Activated naive CD4-positive, alpha-beta T cell (primary cell): ENCODE measurements at regions not wholly inside any gene's neighbourhood (a gene's known extent, or its start where the extent isn't known, plus 50 kb on each side); places are given as distances from the start of the nearest gene placed in this dataset.

ENCODE experiments used
- DNase-seq, 4 experiments: peaks; one replicate each; lab custom pipeline; 2025; lab: John Stamatoyannopoulos, UW

DNA sequence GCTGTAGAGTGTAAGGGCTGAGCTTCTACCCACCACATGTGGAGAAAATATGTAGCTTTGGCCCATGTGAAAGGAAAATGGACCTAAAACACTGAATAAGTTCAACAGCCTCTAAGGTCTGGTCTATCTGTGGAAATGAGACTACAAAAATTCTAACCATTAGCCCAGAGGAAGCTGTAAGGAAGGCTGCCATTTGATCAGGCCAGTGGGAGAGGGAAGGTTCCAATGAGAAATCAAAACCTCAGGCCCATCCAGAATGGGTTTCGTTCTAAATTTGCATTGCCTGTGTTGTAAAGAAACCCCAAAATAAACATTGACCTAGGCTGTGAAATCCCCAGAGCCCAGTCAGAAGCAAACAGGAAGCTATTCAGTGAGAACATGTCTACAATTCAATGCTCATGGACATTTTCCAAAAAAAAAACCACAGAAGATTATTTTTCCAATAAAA lies 320.4 kb upstream of the SLC7A11 start:
- no peak for DNase-seq

DNA sequence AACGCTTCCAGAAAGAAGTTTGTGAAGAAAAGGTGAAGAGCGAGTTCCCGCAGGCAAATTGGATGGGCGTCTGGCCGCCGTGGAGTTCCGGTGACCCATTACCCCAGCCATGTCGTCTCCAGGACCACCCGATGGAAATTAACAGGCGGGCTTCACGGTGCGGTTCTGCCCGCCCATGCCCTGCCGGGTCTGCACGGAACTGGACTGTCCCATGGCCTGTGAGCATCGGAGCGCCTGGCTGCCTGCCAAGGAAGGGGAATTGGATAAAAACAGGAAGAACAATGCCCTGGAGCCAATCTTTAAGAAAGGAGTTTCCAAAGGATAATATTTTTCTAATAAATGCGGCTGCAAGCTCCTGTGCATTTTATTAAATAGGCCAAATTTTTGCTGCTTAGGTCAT lies 319.8 kb upstream of the SLC7A11 start:
- no peak for DNase-seq

DNA sequence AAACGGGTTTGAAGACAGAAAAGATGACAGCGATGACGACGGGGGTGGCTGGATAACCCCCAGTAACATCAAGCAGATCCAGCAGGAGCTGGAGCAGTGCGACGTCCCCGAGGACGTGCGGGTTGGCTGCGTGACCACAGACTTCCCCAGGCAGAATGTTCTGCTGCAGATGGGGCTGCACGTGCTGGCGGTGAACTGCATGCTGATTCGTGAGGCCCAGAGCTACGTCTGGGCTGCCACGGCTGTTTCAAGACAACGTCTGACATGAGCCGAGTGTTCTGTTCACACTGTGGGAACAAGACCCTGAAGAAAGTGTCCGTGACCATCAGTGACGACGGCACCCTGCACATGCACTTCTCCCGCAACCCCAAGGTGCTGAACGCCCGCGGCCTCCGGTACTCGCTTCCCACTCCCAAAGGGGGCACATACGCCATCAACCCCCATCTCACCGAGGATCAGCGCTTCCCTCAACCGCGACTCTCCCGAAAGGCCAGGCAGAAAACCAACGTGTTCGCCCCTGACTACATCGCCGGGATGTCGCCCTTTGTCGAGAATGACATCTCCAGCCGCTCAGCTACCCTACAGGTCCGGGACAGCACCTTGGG lies 319.2 kb upstream of the SLC7A11 start:
- no peak for DNase-seq

DNA sequence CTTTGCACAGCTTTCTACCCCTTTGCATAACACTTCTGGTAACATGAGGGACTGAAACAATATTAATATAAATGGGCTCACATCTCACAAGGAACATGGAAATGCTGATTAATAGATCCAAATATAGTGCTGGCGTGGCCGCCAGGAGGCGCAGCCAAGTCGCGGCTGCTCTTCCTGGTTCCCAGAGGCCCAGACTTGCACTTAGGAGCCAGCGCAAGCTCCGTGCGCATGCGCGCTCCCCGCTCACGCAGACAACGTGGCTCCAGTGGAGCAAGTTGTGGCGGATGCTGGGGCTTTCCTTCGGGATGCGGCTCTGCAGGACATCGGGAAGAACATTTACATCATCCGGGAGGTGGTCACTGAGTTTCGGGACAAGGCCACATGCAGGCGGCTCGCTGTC lies 318.3 kb upstream of the SLC7A11 start:
- no peak for DNase-seq

DNA sequence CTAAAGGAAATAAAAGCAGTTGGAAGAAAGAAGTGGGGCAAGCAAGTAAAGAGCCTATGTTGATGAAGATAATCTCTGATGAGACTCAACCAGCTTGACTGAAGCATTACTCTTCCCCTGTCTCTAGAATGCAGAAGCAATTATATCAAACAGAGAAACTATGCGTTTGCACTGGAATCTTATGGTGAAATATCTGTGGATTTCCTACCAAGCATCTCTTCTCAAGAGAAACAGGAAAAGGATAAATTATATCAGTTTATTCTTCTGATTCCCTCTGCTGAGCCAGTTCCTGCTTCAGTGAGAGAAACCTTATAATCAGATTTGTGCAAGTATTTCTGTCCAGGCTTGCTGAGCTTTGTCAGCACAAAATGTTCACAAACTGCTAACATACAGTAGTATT lies 316.7 kb upstream of the SLC7A11 start:
- no peak for DNase-seq

DNA sequence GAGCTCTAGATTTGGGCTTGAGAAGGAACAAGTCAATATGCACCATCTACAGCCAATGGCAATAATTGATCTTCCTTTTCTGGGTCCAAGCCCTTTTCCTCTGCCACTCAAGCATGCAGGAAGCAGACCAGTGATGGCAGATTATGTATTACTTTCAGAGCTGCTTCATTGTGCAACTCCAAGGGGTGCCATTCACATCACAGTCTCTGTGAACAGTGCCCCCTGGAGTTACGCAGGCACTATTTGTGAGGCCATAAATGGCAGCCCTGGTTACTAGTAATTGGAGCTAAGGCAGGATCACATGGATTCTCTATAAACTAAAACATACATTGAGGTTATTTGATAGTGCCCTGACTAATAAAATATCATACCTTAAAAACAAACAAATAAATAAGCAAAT lies 313.4 kb upstream of the SLC7A11 start:
- DNase-seq: no peak

DNA sequence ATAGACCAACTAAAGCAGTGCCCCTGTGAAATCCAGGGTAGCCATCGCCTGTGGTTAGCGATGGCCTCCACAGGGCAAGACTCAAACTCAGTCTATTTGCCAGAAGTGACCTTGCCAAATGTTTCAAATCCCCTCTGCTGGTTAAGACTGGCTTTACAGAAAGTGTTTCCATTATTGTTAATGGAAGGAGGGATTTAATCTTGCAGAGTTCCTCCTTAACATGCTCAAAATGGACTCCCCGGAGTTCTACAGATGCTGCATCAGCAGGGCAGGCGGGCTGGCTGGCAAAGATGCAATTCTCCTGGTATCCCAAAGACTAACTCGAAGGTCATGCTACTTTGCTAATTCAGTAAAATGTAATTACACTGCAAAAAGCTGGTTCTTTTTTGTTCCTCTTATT lies 313.0 kb upstream of the SLC7A11 start:
- DNase-seq: no peak

DNA sequence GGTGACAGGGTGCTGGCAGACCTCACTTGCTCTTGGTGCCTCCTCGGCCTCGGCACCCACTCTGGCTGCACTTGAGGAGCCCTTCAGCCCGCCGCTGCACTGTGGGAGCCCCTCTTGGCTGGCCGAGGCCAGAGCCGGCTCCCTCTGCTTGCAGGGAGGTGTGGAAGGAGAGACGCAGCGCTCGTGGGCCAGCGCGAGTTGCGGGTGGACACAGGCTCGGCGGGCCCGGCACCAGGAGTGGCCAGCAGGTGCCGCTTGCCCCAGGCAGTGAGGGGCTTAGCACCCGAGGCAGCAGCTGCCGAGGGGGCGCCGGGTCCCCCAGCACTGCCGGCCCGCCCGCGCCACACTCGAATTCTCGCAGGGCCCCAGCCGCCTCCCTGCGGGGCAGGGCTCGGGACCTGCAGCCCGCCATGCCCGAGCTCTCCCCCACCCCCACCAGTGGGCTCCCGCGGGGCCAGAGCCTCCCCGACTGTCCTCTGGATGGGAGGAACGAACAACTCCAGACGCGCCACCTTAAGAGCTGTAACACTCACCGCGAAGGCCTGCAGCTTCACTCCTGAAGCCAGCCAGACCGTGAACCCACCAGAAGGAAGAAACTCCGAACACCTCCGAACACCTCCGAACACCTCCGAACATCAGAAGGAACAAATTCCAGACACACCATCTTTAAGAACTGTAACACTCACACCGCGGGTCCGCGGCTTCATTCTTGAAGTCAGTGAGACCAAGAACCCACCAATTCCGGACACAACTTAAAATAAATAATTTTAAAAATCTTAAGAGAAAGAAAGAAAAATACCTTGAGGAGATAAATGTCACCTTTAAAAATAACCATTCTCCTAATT lies 311.1 kb upstream of the SLC7A11 start:
- no peak for DNase-seq

DNA sequence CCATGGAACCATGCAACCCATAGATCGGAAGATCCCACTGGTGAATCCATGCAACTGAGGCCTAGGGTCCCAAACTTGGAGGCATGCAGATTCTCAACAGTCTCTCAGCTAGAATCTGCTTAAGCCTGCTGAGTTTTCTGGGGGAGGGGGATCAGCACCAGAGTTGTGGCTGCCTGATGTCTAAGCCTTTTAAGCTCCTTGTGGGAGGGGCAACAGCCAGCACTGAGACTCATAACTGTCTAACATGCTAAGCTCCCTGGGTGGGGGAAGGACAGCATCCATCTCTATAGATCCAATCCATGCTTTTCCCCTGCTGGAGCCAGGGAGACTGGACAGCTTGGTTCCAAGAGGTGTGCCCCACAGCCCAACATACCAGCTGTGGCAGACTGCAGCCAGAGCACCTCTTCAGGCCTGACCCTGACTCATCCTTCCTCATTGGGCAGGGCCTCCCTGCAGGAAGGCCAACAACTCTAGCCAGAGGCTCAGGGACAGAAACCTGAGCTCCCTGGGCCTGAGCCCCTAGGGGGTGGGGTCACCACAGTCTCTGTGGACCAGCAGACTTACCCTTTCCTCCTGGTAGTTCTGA lies 300.1 kb upstream of the SLC7A11 start:
- no peak for DNase-seq

DNA sequence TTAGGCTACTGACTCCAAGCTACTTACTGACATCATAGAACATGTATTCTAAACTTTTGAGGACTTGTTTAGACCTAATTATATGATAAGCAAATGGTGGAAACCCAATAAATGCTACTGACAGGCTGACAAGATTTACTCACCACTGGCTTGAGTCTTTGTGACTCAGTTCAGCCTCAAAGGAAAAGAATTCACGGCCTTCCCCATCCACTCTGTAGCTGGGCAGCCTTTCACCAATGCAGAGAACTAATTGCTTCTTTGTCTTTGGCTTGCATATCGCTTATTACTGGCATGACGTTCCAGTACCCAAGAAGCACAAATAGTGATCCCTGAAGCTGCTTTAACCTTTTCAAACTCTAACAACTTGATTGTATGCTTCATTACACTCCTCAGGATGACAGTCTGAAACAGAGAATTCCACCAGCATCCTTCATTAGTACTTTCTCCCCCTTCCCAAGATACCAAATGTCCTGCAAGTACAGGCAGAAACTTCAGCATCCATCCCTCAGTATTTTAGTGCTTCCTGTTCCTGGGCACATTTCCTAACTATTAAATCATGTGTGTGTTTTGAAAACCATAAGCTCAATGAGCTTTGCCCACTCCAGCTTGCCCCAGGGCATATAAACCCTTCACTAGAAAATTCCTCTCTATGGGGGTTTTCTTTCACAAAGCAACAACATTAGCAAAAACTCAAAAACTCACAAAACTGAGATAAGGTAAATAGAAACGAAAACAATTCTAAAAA lies 298.1 kb upstream of the SLC7A11 start:
- no peak for DNase-seq

DNA sequence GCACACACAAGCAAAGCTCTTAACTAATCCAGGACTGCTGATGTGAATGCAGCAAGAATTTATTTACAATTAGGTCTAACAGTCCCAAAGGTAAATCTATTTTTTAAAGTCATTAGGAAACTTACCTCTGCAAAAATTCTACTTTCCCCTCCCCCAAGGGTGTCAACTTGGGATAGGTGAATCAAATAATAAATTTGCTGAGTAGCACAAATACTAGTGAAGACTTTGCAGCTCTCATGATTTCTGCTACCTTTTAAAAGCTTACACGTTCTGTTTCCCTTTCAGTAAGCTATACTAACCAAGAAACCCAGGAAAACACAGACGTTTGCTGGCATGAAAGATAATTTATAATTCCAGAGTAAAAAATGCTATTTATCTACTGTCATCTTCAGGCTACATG lies 296.6 kb upstream of the SLC7A11 start:
- no peak for DNase-seq

DNA sequence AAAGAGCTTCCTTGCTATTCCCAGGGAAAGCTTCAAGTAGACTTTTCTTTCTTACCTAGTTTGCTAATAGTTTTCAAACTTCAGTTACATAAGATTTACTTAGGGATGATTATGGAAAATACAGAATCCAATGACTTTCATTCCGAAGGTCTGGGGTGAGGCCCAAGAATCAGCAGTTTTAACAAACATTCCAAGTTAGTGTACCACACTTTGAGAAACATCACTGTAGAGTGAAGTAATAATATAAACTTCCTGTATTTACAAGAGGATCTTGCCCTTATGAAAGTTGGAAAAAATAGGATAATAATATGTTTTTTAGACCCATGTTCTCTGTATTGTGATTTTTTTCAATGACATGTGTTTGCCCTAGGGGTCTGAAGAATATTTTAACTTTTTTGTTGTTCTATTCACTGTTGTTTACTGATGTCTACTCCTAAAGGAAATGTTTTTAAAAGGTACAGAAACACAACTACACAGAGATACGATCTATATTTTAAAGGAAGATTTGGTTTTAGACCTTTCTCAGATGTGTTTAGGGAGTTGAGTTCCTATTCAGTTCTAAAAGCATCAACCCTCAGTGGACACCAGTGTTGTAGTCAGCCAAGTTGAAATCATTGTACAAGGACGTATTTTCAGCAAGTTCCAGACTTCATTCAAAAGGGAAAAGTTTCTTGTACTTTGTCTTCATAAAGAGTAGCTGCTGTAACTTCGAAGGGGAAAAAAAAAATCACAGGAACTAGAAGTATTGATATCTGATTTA lies 295.8 kb upstream of the SLC7A11 start:
- no peak for DNase-seq

DNA sequence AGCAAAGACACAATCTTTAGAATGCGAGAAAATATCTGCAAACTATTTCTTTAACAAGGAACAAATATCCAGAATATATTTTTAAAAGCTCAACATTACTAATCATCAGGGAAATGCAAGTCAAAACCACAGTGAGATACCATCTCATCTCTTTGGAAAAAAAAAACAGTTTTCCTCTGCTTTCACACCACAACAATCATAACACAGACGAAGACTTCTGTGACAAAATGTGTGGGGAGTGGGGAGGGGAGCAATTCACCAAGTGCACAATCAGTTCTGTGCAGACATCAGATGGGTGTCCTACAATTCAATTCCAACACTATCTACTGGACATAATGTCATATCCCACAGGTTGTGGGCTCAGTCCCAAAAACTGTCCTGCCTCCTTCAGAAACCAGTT lies 293.2 kb upstream of the SLC7A11 start:
- no peak for DNase-seq

DNA sequence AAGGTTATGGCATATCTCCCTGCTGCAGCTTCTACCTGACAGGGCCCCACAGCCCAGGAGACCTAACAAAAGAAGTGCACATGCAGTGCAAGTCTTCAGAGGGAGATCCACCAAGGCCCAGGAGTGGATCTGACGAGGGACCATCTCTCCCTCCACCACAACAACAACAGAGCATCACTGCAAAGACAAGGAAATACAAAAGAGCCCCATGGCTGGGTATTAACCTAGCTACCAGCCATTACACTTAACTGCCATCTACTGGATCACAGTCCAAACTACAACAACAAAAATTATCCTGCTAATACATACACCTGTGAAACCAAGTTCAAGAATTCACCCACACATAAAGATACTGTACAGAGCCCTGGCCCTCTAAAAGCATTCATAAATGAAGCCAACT lies 280.2 kb upstream of the SLC7A11 start:
- DNase-seq: no peak

DNA sequence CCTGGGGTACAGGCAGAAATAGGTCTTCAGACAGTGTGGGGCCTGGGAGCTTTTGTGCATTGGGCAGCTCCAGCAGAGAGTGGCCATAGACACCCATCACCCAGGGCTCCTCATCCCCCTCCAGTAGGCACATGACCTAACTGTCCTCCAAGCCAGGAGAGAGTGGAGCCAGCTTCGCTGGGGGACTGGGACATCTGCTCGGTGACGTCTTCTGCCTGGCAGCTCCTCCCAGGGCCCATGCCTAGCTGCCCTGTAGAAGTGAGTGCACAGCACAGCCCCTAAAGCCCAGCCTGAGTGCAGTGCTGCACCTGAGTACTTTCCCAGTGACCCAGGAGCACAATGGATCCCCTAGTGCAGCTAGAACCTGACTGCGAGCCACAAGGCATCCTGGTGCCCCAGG lies 279.7 kb upstream of the SLC7A11 start:
- DNase-seq: no peak

DNA sequence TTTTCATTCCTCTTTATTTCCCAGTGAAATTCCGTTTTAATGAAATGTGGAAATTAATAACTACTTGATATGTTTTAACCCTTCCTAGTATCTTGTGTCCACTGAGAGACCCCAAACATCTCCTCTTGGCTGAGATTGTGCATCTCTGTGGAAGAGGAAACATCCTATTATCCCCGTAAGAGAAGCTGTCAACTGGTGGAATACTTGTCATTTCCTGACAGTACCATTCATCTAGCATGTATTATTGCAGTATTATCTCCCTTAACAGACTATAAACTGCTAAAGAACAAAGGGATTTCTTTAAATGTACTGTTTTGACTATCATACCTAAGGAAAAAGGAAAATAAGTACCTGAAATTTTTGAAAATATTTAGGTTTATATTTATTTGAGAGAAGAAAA lies 277.3 kb upstream of the SLC7A11 start:
- no peak for DNase-seq

DNA sequence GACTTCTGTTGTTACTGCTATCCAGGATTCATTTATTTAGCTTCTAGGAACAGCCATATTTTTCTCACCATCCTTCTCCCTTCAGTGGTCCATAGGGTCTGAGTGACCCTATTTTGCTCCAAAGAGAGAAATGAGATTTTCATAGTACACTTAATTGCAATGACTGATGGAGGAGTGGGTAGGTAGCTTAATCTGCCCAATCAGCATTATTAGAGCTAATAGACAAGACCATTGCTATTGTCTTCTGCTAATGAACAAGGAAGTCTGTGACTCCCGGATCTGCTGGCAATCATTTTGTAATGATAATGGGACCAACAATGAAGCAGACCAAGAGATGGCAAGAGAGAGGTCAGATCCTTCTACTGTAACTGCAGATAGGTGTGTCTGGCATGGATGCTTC lies 271.4 kb upstream of the SLC7A11 start:
- no peak for DNase-seq

DNA sequence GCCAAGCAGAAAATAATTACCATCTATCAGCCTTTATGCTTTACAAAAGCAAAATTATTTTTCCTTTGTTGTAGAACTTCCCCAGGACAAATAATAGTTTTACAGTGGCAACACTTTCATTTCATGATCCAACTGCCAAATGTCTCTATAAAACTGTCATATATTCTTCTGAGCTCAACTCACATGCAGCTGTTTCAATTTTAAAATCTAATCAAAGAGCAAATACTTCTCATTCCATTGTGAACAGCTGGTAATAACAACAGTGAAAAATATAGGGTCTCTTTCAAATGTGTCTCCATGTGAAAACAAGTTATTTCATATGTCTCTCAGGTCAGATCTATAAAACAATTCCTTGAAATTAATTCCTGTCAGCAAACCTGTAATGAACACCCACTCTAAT lies 270.6 kb upstream of the SLC7A11 start:
- DNase-seq: no peak

DNA sequence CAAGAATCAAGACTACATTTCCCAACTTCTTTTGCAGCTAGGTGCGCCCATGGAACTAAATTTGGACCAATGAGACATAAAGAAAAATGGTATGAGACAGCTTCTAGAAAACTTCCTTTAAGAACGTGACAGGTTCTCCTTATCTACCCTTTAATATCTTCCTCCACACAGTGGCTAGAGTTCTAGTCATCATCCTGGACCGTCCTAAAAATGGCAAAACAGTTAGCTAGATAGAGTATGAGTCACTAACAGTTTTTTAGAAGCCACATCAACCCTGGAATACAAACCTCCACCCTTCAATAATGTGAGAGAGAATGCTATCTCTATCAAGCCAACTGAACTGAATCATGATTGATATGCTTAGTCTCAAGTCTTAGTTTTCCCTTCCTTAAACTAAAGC lies 267.9 kb upstream of the SLC7A11 start:
- DNase-seq: no peak

DNA sequence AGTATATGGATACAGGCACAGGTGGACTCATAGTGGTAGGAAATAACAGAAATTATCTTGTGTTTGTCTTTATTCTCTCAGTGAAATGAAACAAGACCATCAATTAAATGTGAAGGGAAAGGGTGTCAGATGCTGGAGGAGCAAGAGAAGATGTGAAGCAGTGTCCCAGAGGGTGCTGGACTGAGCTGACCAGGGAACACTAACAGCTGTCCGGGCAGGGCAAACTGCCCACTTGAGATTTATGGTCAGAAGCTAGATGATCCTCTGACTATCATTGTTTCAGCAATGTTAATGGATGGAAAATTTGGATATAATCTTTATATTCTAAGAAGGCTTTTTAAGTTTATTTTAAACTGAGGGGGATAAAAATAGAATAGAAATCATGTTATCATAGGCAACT lies 267.2 kb upstream of the SLC7A11 start:
- no peak for DNase-seq

DNA sequence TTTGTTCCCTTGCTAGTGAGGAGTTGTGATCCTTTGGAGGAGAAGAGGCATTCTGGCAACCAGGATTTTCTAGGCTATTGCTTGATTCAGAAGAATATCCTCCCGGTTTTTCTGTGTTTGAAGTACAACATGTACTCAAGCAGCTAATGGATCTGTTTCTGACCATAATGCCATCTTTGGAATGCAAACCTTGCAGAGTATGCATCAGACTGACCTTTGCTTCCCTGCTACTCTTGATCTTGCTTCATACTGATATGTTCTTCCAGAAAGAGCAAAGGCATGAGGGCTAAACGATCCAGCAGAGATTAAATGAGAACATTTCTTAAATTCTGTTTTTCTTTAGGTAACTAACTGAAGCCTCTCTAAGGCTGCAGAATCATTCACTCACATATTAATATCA lies 265.4 kb upstream of the SLC7A11 start:
- no peak for DNase-seq

DNA sequence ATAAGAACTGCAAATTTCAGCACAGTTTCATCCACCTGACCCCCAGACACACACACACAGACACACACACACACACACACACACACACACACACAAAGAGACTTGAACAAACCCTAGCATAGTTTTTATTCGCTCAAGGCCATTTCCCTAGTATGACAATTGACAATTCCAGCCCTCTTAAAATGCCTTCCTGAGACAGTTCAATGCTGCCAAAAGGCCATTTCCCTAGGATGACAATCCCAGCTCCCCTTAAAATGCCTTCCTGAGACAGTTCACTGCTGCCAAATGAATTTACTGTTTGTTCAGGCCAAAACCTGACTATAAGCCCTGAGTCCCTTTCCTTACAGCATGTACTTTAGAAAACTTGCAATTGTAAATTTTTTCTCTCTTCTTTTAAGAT lies 259.5 kb upstream of the SLC7A11 start:
- DNase-seq: no peak
